WTC11 (cell line): ENCODE measurements at regions not wholly inside any gene's neighbourhood (a gene's known extent, or its start where the extent isn't known, plus 50 kb on each side); places are given as distances from the start of the nearest gene placed in this dataset.

ENCODE experiments used
- ATF6 ChIP-seq: sonication (generic); formaldehyde crosslinking; IDR thresholded peaks from 2 replicates; pipeline ENCODE4 v1.8.1; 2023; ENCODE audit warnings: mild to moderate bottlenecking, missing genetic modification reagents
- CTCF ChIP-seq: fragments of 200-600 bp; IDR thresholded peaks from 2 replicates; pipeline ENCODE4 v1.8.0; 2022; ENCODE audit warnings: antibody characterized with exemption
- E2F4 ChIP-seq: sonication (generic); formaldehyde crosslinking; IDR thresholded peaks from 2 replicates; pipeline ENCODE4 v1.8.1; 2022; ENCODE audit warnings: low read depth, mild to moderate bottlenecking, moderate library complexity, missing genetic modification reagents, borderline replicate concordance
- GABPB1 ChIP-seq: sonication (generic); formaldehyde crosslinking; IDR thresholded peaks from 2 replicates; pipeline ENCODE4 v1.8.1; 2023; ENCODE audit warnings: mild to moderate bottlenecking, missing genetic modification reagents
- HMGXB4 ChIP-seq: sonication (generic); formaldehyde crosslinking; IDR thresholded peaks from 2 replicates; pipeline ENCODE4 v1.8.1; 2023; ENCODE audit warnings: mild to moderate bottlenecking, moderate library complexity, missing genetic modification reagents
- KAT7 ChIP-seq: sonication (generic); formaldehyde crosslinking; IDR thresholded peaks from 2 replicates; pipeline ENCODE4 v1.8.1; 2023; ENCODE audit warnings: missing genetic modification reagents, mild to moderate bottlenecking, borderline replicate concordance
- MAX ChIP-seq: sonication (generic); formaldehyde crosslinking; IDR thresholded peaks from 2 replicates; pipeline ENCODE4 v1.8.0; 2022; ENCODE audit warnings: mild to moderate bottlenecking, missing genetic modification reagents
- RELA ChIP-seq: sonication (generic); formaldehyde crosslinking; IDR thresholded peaks from 2 replicates; pipeline ENCODE4 v1.8.1; 2022; ENCODE audit warnings: missing genetic modification reagents, mild to moderate bottlenecking, borderline replicate concordance
- SP1 ChIP-seq: sonication (generic); formaldehyde crosslinking; conservative IDR thresholded peaks from 2 replicates; pipeline ENCODE4 v1.8.1; 2022; ENCODE audit warnings: missing genetic modification reagents
- ZNF281 ChIP-seq: sonication (generic); formaldehyde crosslinking; IDR thresholded peaks from 2 replicates; pipeline ENCODE4 v1.8.0; 2023; ENCODE audit warnings: mild to moderate bottlenecking, missing genetic modification reagents

- no peak for TF ChIP-seq RELA
- no peak for TF ChIP-seq HMGXB4 (CRISPR knock-in tag)
- no peak for TF ChIP-seq CTCF
- no peak for TF ChIP-seq E2F4 (CRISPR knock-in tag)
- no peak for TF ChIP-seq ATF6 (CRISPR knock-in tag)
- no peak for TF ChIP-seq KAT7 (CRISPR knock-in tag)
- TF ChIP-seq SP1: no peak
- no peak for TF ChIP-seq GABPB1 (CRISPR knock-in tag)
- no peak for TF ChIP-seq ZNF281 (CRISPR knock-in tag)
- TF ChIP-seq MAX (CRISPR knock-in tag): no peak
Measured at GRCh38 chr6:168926306-168926705, 327.3 kb downstream of the THBS2 start.
